HCT116 (cell line): ENCODE measurements at regions not wholly inside any gene's neighbourhood (a gene's known extent, or its start where the extent isn't known, plus 50 kb on each side); places are given as distances from the start of the nearest gene placed in this dataset.

Source experiments
- ATAC-seq: fragments of 200-7000 bp; cut with Tn5 transposase; 2 replicates; pipeline ENCODE4 v1.9.1; 2020; ENCODE audit warnings: mild to moderate bottlenecking, moderate library complexity
- BruUV-seq: library from RNA; stranded (reverse); fragments of 400-500 nt; replicated peaks from 2 replicates; lab custom pipeline; 2021; lab: Mats Ljungman, UMichigan
- CTCF ChIA-PET: fragments of 300-600 bp; sonication (Branson Sonifier 250); formaldehyde crosslinking; loops from one replicate; lab custom pipeline; 2021; ENCODE audit warnings: antibody characterized with exemption; lab: Charles Lee
- POLR2A ChIA-PET: fragments of 300-600, 350-600 bp; sonication (Branson Sonifier 250); formaldehyde crosslinking; loops from one replicate; lab custom pipeline; 2021; ENCODE audit warnings: antibody characterized with exemption; lab: Charles Lee
- RAD21 ChIA-PET, 2 experiments: fragments of 300-600 bp; sonication (Branson Sonifier 250); formaldehyde crosslinking; loops; one replicate each; lab custom pipeline; 2023; ENCODE audit warnings: low total read pairs in 2 of 2; ENCODE audit not compliant: uncharacterized antibody in 2 of 2, unreplicated experiment in 2 of 2, low non-redundant PET in 1 of 2; lab: Charles Lee
- DNase-seq: peaks from one replicate; pipeline ENCODE4 v3.0.0-alpha.2; 2010; ENCODE audit warnings: low read depth, low spot score
- H2AFZ ChIP-seq: fragments of 200-600 bp; shearing (Covaris generic), sonication (generic); 2 replicates; pipeline ENCODE4 v1.6.1; 2017; ENCODE audit warnings: low read depth, mixed run types, mixed read lengths, antibody characterized with exemption, low read length; ENCODE audit not compliant: poor library complexity, severe bottlenecking
- H3K27ac ChIP-seq: 2 replicates; pipeline ENCODE4 v1.5.1; 2012; ENCODE audit warnings: low read depth, low read length
- H3K27me3 ChIP-seq: fragments of 200-600 bp; sonication (generic); 2 replicates; pipeline ENCODE4 v1.6.1; 2016; ENCODE audit warnings: mixed run types, low read length, mixed read lengths; ENCODE audit not compliant: insufficient read depth
- H3K36me3 ChIP-seq, 2 experiments: fragments of 200-500 bp in 1 of 2; fragments of 200-600 bp in 1 of 2; sonication (Bioruptor generic) in 1 of 2; sonication (generic) in 1 of 2; 2 replicates each; pipeline versions ENCODE4 v1.5.1 to v1.6.1; 2014 to 2016; ENCODE audit warnings: low read length in 2 of 2, inconsistent platforms in 1 of 2, mixed read lengths in 1 of 2, mixed run types in 1 of 2; ENCODE audit not compliant: insufficient read depth in 2 of 2, control insufficient read depth in 1 of 2
- H3K4me1 ChIP-seq, 2 experiments: fragments of 200-600 bp in 1 of 2; sonication (generic) in 1 of 2; 2 replicates each; pipeline versions ENCODE4 v1.5.1 to v1.6.1; 2012 to 2017; ENCODE audit warnings: low read length in 2 of 2, inconsistent platforms in 1 of 2, mild to moderate bottlenecking in 1 of 2, mixed read lengths in 1 of 2, mixed run types in 1 of 2, moderate library complexity in 1 of 2; ENCODE audit not compliant: insufficient read depth in 2 of 2, control insufficient read depth in 1 of 2
- H3K4me2 ChIP-seq: fragments of 200-600 bp; sonication (generic); 2 replicates; pipeline ENCODE4 v1.6.1; 2017; ENCODE audit warnings: mixed run types, low read length, mixed read lengths
- H3K4me3 ChIP-seq, 2 experiments: fragments of 200-600 bp in 1 of 2; sonication (generic) in 1 of 2; replicated peaks in 1 of 2; 2 replicates each; pipeline ENCODE4 v1.5.1; 2011 to 2016; ENCODE audit warnings: low read length in 2 of 2, control low read depth in 1 of 2, low read depth in 1 of 2, mild to moderate bottlenecking in 1 of 2, mixed read lengths in 1 of 2, mixed run types in 1 of 2
- H3K79me2 ChIP-seq: fragments of 200-600 bp; sonication (generic); 2 replicates; pipeline ENCODE4 v1.6.1; 2017; ENCODE audit warnings: mild to moderate bottlenecking, mixed run types, low read length, moderate library complexity, mixed read lengths; ENCODE audit not compliant: insufficient read depth
- H3K9ac ChIP-seq: fragments of 200-600 bp; sonication (generic); 2 replicates; pipeline ENCODE4 v1.6.1; 2016; ENCODE audit warnings: low read length, mixed read lengths
- H3K9me2 ChIP-seq: fragments of 200-600 bp; sonication (generic), shearing (Covaris generic); 2 replicates; pipeline ENCODE4 v1.6.1; 2017; ENCODE audit warnings: mixed run types, mild to moderate bottlenecking, moderate library complexity; ENCODE audit not compliant: insufficient read depth
- H3K9me3 ChIP-seq, 2 experiments: fragments of 200-500 bp in 1 of 2; fragments of 200-600 bp in 1 of 2; sonication (Bioruptor generic) in 1 of 2; sonication (generic) in 1 of 2; 2 replicates each; pipeline ENCODE4 v1.6.1; 2014 to 2017; ENCODE audit warnings: low read length in 2 of 2, mixed read lengths in 2 of 2, inconsistent platforms in 1 of 2, low read depth in 1 of 2, mild to moderate bottlenecking in 1 of 2, mixed run types in 1 of 2, moderate library complexity in 1 of 2; ENCODE audit not compliant: control insufficient read depth in 1 of 2, insufficient read depth in 1 of 2
- H4K20me1 ChIP-seq: fragments of 200-600 bp; sonication (generic), shearing (Covaris generic); 2 replicates; pipeline ENCODE4 v1.6.1; 2017; ENCODE audit warnings: mixed run types, mild to moderate bottlenecking, moderate library complexity; ENCODE audit not compliant: insufficient read depth
- ATF3 ChIP-seq: IDR thresholded peaks from 2 replicates; pipeline ENCODE4 v1.6.1; 2012
- CBX3 ChIP-seq: IDR thresholded peaks from 2 replicates; pipeline ENCODE4 v1.6.1; 2012; ENCODE audit warnings: low read depth
- CEBPB ChIP-seq: IDR thresholded peaks from 2 replicates; pipeline ENCODE4 v1.6.1; 2012; ENCODE audit warnings: low read depth
- EGR1 ChIP-seq: IDR thresholded peaks from 2 replicates; pipeline ENCODE4 v1.6.1; 2012; ENCODE audit warnings: low read depth
- EZH2 ChIP-seq: fragments of 200-600 bp; sonication (generic); IDR thresholded peaks from 2 replicates; pipeline ENCODE4 v1.6.1; 2017; ENCODE audit warnings: antibody characterized with exemption, mixed run types
- EZH2phosphoT487 ChIP-seq: fragments of 200-600 bp; IDR thresholded peaks from 2 replicates; pipeline ENCODE4 v1.6.1; 2018; ENCODE audit warnings: antibody characterized with exemption, borderline replicate concordance
- FOSL1 ChIP-seq: IDR thresholded peaks from 2 replicates; pipeline ENCODE4 v1.6.1; 2012; ENCODE audit warnings: low read depth
- JUND ChIP-seq: IDR thresholded peaks from 2 replicates; pipeline ENCODE4 v1.6.1; 2012
- MAX ChIP-seq: IDR thresholded peaks from 2 replicates; pipeline ENCODE4 v1.6.1; 2012
- POLR2AphosphoS5 ChIP-seq: IDR thresholded peaks from 2 replicates; pipeline ENCODE4 v1.6.1; 2011; ENCODE audit warnings: mild to moderate bottlenecking, low read depth, low read length, moderate library complexity
- RAD21 ChIP-seq: IDR thresholded peaks from 2 replicates; pipeline ENCODE4 v1.6.1; 2012; ENCODE audit warnings: low read depth, mild to moderate bottlenecking
- SIN3A ChIP-seq: IDR thresholded peaks from 2 replicates; pipeline ENCODE4 v1.6.1; 2012; ENCODE audit warnings: low read depth
- SP1 ChIP-seq: IDR thresholded peaks from 2 replicates; pipeline ENCODE4 v1.6.1; 2012; ENCODE audit warnings: low read depth
- SRF ChIP-seq: IDR thresholded peaks from 2 replicates; pipeline ENCODE4 v1.6.1; 2012; ENCODE audit warnings: low read depth
- TCF7L2 ChIP-seq: IDR thresholded peaks from 2 replicates; pipeline ENCODE4 v1.7.0; 2011; ENCODE audit warnings: borderline replicate concordance, inconsistent platforms; ENCODE audit not compliant: insufficient read depth, insufficient read length; ENCODE audit errors: extremely low read depth
- YY1 ChIP-seq: IDR thresholded peaks from 2 replicates; pipeline ENCODE4 v1.6.1; 2011; ENCODE audit warnings: low read length, low read depth, moderate library complexity, mild to moderate bottlenecking; ENCODE audit not compliant: insufficient replicate concordance; ENCODE audit errors: extremely low read depth
- ZBTB33 ChIP-seq: IDR thresholded peaks from 2 replicates; pipeline ENCODE4 v1.6.1; 2011; ENCODE audit warnings: mild to moderate bottlenecking, low read length, moderate library complexity; ENCODE audit not compliant: insufficient replicate concordance; ENCODE audit errors: extremely low read depth
- ZFX ChIP-seq: fragments of 450-650 bp; IDR thresholded peaks from 2 replicates; pipeline ENCODE4 v1.6.1; 2017
- ZNF274 ChIP-seq: fragments of 200-500 bp; sonication (Bioruptor generic); IDR thresholded peaks from 2 replicates; pipeline ENCODE4 v1.6.1; 2014; ENCODE audit warnings: mild to moderate bottlenecking, low read depth, low read length, inconsistent platforms
- intact Hi-C: fragments of 100-400 bp; cut with micrococcal nuclease; formaldehyde crosslinking; loops from 2 replicates; pipeline ENCODE4 v1.10.0; 2022

- H3K79me2 ChIP-seq: no peaks in the 10 kb centered on the region
- intact Hi-C loops: no loop called here
- CTCF ChIA-PET: no interaction called here
Measured at GRCh38 chr1:81556968-81557367, 243.8 kb upstream of the ADGRL2 start.

GRCh38 chr1:81554534-81554933, 246.2 kb upstream of the ADGRL2 start:
- Histone ChIP-seq H3K4me1 (peaks cover 0 to 8% of the 10 kb centered on the region in 2 experiments; a peak in 1 of 4 replicates), H2AFZ (no peak overlapping the region), H3K4me2 (no peak overlapping the region), H3K27me3 (no peaks in the 10 kb centered on the region), H3K79me2 (no peaks in the 10 kb centered on the region), H3K36me3 (no peaks in the 10 kb centered on the region), H3K27ac (no peak overlapping the region), H3K9me3 (no peaks in the 10 kb centered on the region), H3K9me2 (no peaks in the 10 kb centered on the region), H3K4me3 (no peak overlapping the region), H4K20me1 (no peaks in the 10 kb centered on the region), H3K9ac (no peak overlapping the region)
- POLR2A ChIA-PET: no interaction called here
- intact Hi-C loops: no loop called here
- ATAC-seq (no peak), DNase-seq (no peak)
- RAD21 ChIA-PET: no interaction called here
- CTCF ChIA-PET: no interaction called here
- BruUV-seq: no TSS peak
- TF ChIP-seq ZNF274 (no peak), FOSL1 (no peak), RAD21 (no peak), EZH2 (no peak), ZFX (no peak), YY1 (no peak), JUND (no peak), EZH2phosphoT487 (no peak), TCF7L2 (no peak), CBX3 (no peak), ATF3 (no peak), SRF (no peak), ZBTB33 (no peak), MAX (no peak), SIN3A (no peak), CEBPB (no peak)

More at GRCh38 chr1:81556968-81557367, 243.8 kb upstream of the ADGRL2 start:
- no peak for DNase-seq
- H3K27me3 ChIP-seq: no peaks in the 10 kb centered on the region
- no peak for ATAC-seq
- H3K9me3 ChIP-seq: no peaks in the 10 kb centered on the region
- H3K4me1 ChIP-seq: no peaks in the 10 kb centered on the region
- no peak overlapping the region for H2AFZ ChIP-seq
- RAD21 ChIA-PET: no interaction called here
- H4K20me1 ChIP-seq: no peaks in the 10 kb centered on the region
- no peak overlapping the region for H3K4me2 ChIP-seq
- H3K4me3 ChIP-seq: no peak overlapping the region
- no TSS peak for BruUV-seq
- no peak overlapping the region for H3K9ac ChIP-seq
- H3K36me3 ChIP-seq: no peaks in the 10 kb centered on the region
- POLR2A ChIA-PET: no interaction called here
- no peak overlapping the region for H3K27ac ChIP-seq
- TF ChIP-seq CBX3: no peak
- no peak for TF ChIP-seq JUND
- no peak for TF ChIP-seq EGR1
- no peak for TF ChIP-seq POLR2AphosphoS5
- no peak for TF ChIP-seq TCF7L2
- TF ChIP-seq SP1: no peak
- TF ChIP-seq ZNF274: no peak
- no peak for TF ChIP-seq EZH2phosphoT487
- no peaks in the 10 kb centered on the region for H3K9me2 ChIP-seq
